Heart right ventricle (tissue), 16 donors: ENCODE measurements at regions not wholly inside any gene's neighbourhood (a gene's known extent, or its start where the extent isn't known, plus 50 kb on each side); places are given as distances from the start of the nearest gene placed in this dataset.

ENCODE experiments used
- ATAC-seq, 8 donors: fragments of 200-7000 bp; cut with Tn5 transposase; one replicate each; pipeline ENCODE4 v1.9.1; 2020; ENCODE audit warnings: mild to moderate bottlenecking in 8 of 8, moderate library complexity in 8 of 8, moderate number of reproducible peaks in 1 of 8
- DNase-seq, 2 donors: peaks; one replicate each; pipeline ENCODE4 v3.0.0-alpha.2; 2020
- H3K27ac ChIP-seq, 10 donors: fragments of 200-600 bp; sonication (generic) in 2 of 10; one replicate each; pipeline versions ENCODE4 v1.5.0 to v1.8.0; 2020 to 2022; ENCODE audit warnings: mild to moderate bottlenecking in 3 of 10
- H3K27me3 ChIP-seq, 7 donors: fragments of 200-600 bp; one replicate each; pipeline ENCODE4 v1.8.0; 2021 to 2022; ENCODE audit warnings: mild to moderate bottlenecking in 2 of 7
- H3K36me3 ChIP-seq, 9 donors: fragments of 200-600 bp; sonication (generic) in 1 of 9; one replicate each; pipeline versions ENCODE4 v1.5.0 to v1.8.0; 2020 to 2022; ENCODE audit warnings: mild to moderate bottlenecking in 2 of 9
- H3K4me1 ChIP-seq, 9 donors: fragments of 200-600 bp; sonication (generic) in 1 of 9; one replicate each; pipeline versions ENCODE4 v1.5.0 to v1.8.0; 2020 to 2022; ENCODE audit warnings: mild to moderate bottlenecking in 4 of 9
- H3K4me3 ChIP-seq, 10 donors: fragments of 200-600 bp; sonication (generic) in 2 of 10; one replicate each; pipeline versions ENCODE4 v1.5.0 to v1.8.0; 2020 to 2022; ENCODE audit warnings: mild to moderate bottlenecking in 7 of 10, moderate library complexity in 2 of 10
- H3K9me3 ChIP-seq, 11 donors: fragments of 200-600 bp in 10 of 11; sonication (generic) in 2 of 11; one replicate each; pipeline versions ENCODE4 v1.5.0 to v1.8.0; 2013 to 2022; ENCODE audit warnings: mild to moderate bottlenecking in 2 of 11, control low read depth in 1 of 11, moderate library complexity in 1 of 11
- WGBS, 2 donors: extraction: QIAGEN DNeasy Blood & Tissue Kit; methylation state at CpG; one replicate each; pipeline ENCODE4 v1.1.7; 2013; ENCODE audit warnings: inconsistent platforms in 1 of 2; 5-methylcytosine and 5-hydroxymethylcytosine counted together
- intact Hi-C, 10 donors: fragments of 100-400 bp; cut with DNase I; formaldehyde crosslinking; loops; one replicate each; pipeline versions ENCODE4 v1.11.1 to v1.14.2; 2022
- TF ChIP-seq, protein P1 (sequence below), 9 donors: fragments of 200-600 bp; sonication (generic) in 2 of 9; IDR thresholded peaks; one replicate each; pipeline versions ENCODE4 v1.5.0 to v1.8.0; 2021 to 2022; ENCODE audit warnings: antibody characterized with exemption in 9 of 9, mild to moderate bottlenecking in 5 of 9, moderate library complexity in 1 of 9
- donor health status: Arrhythmogenic right ventricular cardiomyopathy.
- donor health status: ischemic (EF 13 %, LVEDD 7.1; RV severe dilation, severe dysfunction).
- donor health status: healthy with polysubstance abuse.
- donor health status: DM: no; HTN: yes; CAD: no.
- donor health status: DM: no; HTN: no; CAD: no.
- donor health status: ischemic (EF 25% LVEDD 6.9; RV normal size, moderate dysfunction).
- donor health status: ischemic (EF 25% LVEDD 5.7; RV mildly dilated, moderate dysfunction).
- donor health status: healthy.
- donor health status: DM: yes; HTN: yes; CAD: no.
- donor health status: Ischemic cardiomyopathy.
- donor health status: ischemic (EF 35%, LVEDD 5.7; RV mildly dilated, moderate dysfunction).
- donor health status: nonischemic (EF 11% LVEDD 7.7; RV severe dilation, severe dysfunction).
- donor health status: DM: yes; HTN: yes; CAD: no.
- donor health status: PGD.
- donor health status: ischemic (EF 29% LVEDD 5.4; RV normal size, mild dysfunction).
- donor health status: nonischemic (EF 23%, LVEDD 6.1; RV moderate dilation, normal function).

GRCh38 chr6:163929538-163929937, 515.0 kb downstream of the QKI start:
- no peaks in the 10 kb centered on the region for H3K9me3 ChIP-seq
- no peak overlapping the region for H3K4me3 ChIP-seq
- H3K4me1 ChIP-seq: peaks cover 0 to 4% (median 0%) of the 10 kb centered on the region in 9 donors
- H3K27ac ChIP-seq: no peak overlapping the region
- DNase-seq (no peak), ATAC-seq (peak in 2 of 8 donors; percentile 22 to 48)
- no peaks in the 10 kb centered on the region for H3K36me3 ChIP-seq
- 83 to 88% methylated on average over 3 of the region's 3 CpGs for WGBS, 2 donors
- intact Hi-C loops: no loop called here
- TF ChIP-seq, protein P1, sequence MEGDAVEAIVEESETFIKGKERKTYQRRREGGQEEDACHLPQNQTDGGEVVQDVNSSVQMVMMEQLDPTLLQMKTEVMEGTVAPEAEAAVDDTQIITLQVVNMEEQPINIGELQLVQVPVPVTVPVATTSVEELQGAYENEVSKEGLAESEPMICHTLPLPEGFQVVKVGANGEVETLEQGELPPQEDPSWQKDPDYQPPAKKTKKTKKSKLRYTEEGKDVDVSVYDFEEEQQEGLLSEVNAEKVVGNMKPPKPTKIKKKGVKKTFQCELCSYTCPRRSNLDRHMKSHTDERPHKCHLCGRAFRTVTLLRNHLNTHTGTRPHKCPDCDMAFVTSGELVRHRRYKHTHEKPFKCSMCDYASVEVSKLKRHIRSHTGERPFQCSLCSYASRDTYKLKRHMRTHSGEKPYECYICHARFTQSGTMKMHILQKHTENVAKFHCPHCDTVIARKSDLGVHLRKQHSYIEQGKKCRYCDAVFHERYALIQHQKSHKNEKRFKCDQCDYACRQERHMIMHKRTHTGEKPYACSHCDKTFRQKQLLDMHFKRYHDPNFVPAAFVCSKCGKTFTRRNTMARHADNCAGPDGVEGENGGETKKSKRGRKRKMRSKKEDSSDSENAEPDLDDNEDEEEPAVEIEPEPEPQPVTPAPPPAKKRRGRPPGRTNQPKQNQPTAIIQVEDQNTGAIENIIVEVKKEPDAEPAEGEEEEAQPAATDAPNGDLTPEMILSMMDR (IDR thresholded peaks at IDR 0.05): no peak
- H3K27me3 ChIP-seq: no peaks in the 10 kb centered on the region

- Histone ChIP-seq H3K4me3 (no peak overlapping the region), H3K27me3 (no peaks in the 10 kb centered on the region), H3K9me3 (no peaks in the 10 kb centered on the region), H3K36me3 (no peaks in the 10 kb centered on the region), H3K4me1 (peaks cover 0 to 4% (median 0%) of the 10 kb centered on the region in 9 donors), H3K27ac (peak overlapping the region in 1 of 10 donors; percentile 25)
- intact Hi-C loops: no loop called here
- TF ChIP-seq, protein P1 (IDR thresholded peaks at IDR 0.05): no peak
- peak; percentile 23 to 31 for DNase-seq
- WGBS, 2 donors: 78 to 79% methylated on average over 7 of the region's 7 CpGs
- ATAC-seq: peak; percentile 38 to 82 (median 60)
These were observed 512.1 kb downstream of the QKI start for GRCh38 chr6:163926642-163927041.

DNA sequence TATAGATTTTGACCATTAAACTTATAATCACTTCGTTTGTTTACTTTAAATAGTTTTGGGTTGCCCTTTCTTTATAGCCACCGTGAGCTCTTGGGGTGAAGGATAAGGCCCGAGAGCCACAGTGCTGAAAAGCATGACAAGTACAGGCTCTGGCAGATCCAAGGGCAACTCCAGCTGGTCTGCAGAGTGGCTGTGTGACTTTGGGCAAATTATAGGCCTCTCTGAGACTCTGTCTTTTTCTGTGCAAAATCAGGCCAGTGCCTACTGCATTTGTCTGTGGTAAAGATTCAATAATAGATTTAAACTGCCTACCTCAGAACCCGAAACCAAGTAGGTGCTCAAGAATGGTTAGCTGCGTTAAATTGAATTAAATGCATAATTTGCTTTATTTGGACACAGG, 511.3 kb downstream of the QKI start:
- no peak overlapping the region for H3K27ac ChIP-seq
- H3K4me3 ChIP-seq: no peak overlapping the region
- TF ChIP-seq, protein P1 (IDR thresholded peaks at IDR 0.05): no peak
- no peaks in the 10 kb centered on the region for H3K27me3 ChIP-seq
- no peak for ATAC-seq
- H3K4me1 ChIP-seq: peaks cover 0 to 5% (median 0%) of the 10 kb centered on the region in 9 donors
- intact Hi-C loops: no loop called here
- no peak for DNase-seq
- H3K9me3 ChIP-seq: no peaks in the 10 kb centered on the region
- 93 to 97% methylated on average over 5 of the region's 5 CpGs for WGBS, 2 donors
- H3K36me3 ChIP-seq: no peaks in the 10 kb centered on the region

DNA sequence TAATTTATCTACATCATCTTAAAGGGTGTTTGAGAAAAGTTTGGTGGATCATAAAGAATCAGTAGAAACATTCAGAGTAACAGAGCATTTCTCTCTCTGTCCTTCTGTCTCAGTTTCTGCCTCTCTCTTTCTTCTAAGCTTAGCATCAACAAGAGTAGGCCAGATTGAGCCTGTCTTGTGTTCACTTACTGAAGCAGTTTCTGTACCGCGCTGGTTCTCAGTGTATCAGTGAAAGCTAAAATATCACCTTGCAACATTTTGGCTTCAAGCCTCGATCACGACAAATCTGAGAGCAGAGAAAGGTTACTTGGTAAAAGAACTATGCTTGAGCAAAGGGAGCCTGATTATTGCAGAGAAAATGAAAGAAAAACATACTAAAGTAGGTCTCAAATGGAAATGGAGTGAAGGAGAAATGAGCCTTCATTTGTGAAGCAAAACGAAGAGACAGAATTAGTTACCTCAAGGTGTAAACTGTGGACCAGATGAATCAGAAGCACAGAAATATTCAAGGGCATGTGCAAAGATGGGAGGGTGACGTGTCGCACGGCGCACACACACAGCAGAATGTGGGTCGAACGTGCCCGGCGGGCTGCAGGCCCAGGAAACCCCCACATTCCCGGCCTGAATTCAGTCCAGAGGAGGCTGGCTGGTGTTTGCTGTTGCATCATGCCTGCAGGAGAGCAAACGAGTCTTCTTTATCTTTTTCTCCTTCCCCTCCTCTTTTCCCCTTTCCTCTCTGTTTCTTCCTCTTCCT, 509.3 kb downstream of the QKI start:
- H3K4me1 ChIP-seq: peaks cover 0 to 7% (median 0%) of the 10 kb centered on the region in 9 donors
- intact Hi-C loops: no loop called here
- H3K27ac ChIP-seq: no peak overlapping the region
- TF ChIP-seq, protein P1 (IDR thresholded peaks at IDR 0.05): no peak
- 89 to 90% methylated on average over 15 of the region's 15 CpGs for WGBS, 2 donors
- H3K4me3 ChIP-seq: no peak overlapping the region
- H3K36me3 ChIP-seq: no peaks in the 10 kb centered on the region
- no peaks in the 10 kb centered on the region for H3K27me3 ChIP-seq
- DNase-seq: no peak
- H3K9me3 ChIP-seq: no peaks in the 10 kb centered on the region
- ATAC-seq: no peak
